GM18861 (cell line): ENCODE measurements at regions not wholly inside any gene's neighbourhood (a gene's known extent, or its start where the extent isn't known, plus 50 kb on each side); places are given as distances from the start of the nearest gene placed in this dataset.

Experiments
- ATAC-seq: cut with Tn5 transposase; IDR thresholded peaks from one replicate; pipeline ENCODE4 v1.9.1; 2021; ENCODE audit not compliant: unreplicated experiment

DNA sequence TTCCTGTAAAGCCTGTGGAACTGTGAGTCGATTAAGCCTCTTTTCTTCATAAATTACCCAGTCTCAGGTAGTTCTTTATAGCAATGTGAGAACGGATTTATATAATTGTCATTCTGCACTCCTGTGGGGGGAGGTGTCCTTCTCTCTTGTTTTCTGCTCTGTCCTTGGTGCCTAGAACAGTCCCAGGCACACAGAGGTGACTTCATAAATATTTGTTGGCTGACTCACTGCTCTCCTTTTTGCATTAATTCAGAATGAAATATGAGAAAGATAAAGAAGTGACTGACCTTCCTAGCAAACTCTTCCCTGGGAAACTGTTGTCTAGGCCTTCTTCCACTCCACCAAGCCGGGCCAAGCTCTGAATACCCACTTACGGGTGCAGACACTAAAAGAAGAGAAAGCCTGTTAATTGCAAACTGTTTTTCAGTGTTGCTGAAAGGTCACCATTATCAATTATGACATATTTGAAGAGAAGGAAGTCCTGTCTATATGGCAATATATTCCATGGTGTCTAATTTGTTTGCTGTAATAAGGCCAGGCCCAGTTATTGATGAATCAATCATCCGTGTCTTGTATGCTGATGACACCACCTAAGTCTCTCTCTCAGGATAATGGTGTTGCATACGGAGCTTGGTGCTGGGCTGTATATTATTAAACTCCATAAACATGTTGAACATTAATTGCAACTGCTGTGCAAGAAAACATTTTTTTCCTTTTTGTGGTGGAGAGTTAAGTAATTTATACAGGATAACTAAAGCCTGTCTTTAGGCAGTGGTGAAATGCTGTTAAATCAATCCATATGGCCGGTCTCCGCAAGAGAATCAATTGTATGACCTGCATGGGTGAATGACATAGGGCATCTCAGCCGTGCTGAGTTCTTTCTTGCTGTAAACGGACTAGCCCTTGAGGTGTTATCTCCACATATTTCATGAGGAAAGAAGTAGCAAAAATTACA, 567.5 kb downstream of the SLC4A3 start:
- ATAC-seq: no peak

- ATAC-seq: no peak
Observed at GRCh38 chr2:220198896-220199295, 571.5 kb downstream of the SLC4A3 start.

GRCh38 chr2:220202066-220202465, 574.6 kb downstream of the SLC4A3 start:
- ATAC-seq: no peak

DNA sequence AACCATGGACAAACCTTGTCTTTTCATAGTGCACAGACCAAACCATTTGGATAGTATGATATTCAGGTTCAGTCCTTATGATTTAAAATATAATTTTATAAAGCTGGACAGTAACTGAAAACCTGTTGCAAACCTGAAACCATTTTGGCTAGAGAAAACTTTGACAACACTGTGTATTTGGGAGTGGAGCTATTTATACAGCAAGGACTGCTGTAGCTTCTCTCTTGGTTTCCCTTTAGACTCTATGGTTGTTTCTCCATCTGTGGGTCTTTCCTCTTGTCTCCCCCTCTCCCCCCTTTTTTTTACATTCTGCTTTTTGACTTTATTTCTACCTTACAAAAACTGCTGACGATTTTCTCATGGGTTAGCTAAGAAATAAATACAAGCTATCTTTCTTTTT, 581.7 kb downstream of the SLC4A3 start:
- ATAC-seq: no peak

DNA sequence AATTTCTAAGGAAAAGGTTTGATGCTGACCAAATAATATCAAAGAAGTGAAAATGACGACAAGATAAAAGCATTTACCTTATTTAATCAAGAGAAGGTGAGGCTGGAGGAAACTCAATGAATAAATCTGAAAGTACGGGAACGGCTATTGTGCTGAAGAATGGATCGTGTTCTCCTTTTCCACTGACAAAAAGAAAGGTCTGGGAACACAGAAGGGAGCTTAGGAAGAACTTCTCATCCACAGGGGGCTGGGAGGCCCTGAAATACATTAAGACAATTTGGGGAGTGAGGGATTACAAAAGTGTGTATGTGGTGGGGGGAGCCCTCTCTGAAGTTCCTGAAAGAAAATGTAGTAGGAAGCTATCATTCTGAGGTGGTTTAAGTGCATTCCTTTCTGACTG, 582.3 kb downstream of the SLC4A3 start:
- ATAC-seq: no peak

DNA sequence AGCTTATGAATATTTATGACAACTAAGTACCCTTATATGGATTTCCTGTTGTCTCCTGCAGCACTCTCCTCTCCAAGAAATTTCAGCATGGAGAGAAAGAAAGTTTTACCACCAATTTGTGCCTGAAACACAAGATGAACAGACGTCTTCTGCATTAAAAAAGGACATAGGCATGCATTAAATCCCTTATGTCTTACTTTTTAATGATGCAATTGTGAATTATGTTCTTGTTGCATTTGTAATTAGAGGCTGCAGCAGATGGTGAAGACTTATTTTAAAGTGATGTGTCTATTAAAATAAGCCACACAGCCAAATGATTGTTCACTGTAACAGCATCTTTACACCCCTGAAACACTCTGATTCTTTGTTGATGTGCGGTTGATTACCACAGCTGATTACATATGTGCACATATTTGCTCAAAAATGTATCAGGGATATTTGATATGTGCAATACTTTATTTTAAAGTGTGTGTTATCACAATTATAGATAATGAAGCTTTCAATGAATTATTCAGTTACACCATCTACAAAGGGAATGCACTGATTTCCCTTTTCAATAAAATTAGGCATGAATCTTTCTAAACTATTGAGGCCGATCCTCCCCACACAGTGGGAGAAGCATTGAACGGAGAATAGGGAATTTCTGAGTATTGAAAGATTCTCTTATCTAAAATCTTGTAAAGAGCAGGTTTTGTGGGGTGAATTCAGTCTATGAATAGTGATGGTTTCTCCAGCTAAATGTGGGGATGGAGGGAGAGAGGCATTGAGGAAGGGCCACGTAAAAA, 585.1 kb downstream of the SLC4A3 start:
- ATAC-seq: no peak

DNA sequence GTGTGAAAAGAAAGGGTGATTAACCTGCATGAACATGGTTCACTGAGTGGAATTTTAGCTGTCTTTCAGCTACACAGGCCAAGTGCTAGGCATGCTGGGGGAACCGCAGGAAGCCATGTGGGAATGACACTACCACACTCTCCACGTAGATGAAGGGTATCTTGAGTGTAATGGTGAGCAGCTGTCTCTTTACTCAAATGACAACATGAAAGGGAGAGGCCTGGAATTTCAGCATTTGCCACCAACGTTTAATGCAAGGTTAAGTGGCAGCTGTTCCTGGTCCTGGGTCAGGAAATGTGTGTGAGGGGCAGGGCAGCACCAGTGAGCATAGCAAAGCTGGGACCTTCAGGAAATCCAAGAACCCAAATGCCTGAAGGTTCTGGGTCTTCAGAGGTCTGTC, 588.4 kb downstream of the SLC4A3 start:
- no peak for ATAC-seq

GRCh38 chr2:220219371-220219770, 591.9 kb downstream of the SLC4A3 start:
- no peak for ATAC-seq

DNA sequence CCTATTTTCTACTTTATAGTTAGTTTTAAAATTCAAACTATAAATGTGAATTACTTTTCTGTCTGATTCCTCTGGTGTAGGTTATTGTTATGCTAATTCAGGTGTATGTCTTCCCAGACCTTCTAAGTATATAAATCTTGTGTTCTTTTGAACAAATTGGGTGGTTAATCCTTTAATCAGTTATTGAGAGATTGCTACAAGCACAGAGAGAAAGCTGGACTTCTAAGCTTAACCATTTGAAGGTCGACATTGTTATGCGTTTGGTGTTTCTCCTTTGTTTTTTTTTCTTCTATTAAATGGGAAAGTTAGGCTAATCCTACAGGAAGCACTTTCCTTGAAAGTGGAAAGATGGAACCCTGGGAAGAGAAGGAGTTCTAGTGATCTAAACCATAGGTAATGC, 592.6 kb downstream of the SLC4A3 start:
- ATAC-seq: no peak

DNA sequence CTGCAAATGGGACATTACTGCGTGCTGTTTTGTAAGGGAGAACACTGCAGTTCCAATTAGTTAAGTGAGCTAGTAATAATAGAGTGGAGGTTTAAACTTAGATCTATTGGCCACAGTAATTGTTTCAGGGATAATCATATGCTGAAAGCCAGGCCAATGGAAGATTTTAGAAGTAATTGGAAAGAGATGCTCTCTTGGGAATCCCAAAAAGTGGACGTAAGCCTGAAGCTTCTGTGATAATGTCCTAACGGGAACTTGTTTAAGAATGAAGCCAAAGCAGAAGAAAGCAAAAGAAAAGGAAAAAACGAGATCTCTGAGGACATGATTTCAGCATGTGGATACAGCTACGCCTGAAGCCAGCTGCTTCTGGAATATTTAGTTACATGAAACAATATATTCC, 594.6 kb downstream of the SLC4A3 start:
- no peak for ATAC-seq

DNA sequence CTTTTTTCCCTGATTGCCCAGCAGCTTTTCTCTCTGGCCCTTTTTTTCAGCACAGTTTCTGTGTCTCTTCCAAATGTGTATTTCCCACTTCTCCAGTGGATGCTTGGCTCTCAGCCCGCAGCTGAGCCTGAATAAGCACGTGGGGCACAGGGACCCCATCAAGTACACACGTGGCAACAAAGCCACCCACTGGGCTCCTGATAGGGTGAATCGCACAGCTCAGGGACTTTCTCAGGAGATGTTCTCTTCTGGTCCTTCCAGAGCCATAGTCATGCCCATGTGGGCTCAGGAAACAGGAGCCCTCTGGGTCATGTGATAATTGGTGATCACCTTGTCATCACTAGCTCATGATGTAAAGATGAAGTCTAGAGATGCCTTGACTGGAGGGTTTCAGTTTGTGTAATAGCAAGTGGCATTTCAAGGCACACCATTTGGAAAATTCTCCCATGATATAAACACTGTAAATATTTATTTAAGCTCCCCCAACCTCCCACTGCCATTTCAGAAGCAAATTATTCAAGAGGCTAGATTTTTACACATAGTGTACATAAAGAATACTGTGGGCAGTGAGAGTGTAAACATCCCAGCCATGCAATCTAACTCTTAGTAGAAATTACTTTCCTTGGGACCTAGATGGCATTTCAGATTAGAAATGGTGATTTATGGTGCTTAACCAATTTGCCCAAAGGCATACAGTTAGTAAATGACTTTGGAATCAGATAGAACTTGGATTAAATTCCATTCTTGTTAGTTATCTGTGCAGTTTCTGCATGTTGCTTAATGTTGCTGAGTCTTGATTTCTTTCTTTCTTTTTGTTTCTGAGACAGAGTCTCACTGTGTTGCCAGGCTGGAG, 597.5 kb downstream of the SLC4A3 start:
- ATAC-seq: no peak

- no peak for ATAC-seq
Observed at GRCh38 chr2:220226076-220226475, 598.6 kb downstream of the SLC4A3 start.

DNA sequence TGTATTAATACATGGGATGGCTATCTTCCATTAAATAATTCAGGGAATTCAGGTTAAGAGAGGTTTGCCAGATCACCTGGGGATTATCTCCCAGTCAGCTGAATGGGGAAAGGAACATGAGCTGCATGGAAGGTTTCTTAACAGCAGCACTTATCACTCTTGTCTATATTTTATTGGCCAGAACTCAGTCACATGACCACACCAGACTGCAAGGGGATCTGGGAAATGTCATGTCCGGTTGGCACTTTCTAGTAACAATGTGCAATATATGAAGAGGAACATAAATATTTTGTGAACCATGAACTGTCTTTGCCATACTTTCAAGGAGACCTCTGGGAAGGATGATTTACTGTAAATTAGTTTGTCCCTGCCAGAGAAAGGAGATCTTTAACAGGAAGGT, 599.1 kb downstream of the SLC4A3 start:
- ATAC-seq: no peak

DNA sequence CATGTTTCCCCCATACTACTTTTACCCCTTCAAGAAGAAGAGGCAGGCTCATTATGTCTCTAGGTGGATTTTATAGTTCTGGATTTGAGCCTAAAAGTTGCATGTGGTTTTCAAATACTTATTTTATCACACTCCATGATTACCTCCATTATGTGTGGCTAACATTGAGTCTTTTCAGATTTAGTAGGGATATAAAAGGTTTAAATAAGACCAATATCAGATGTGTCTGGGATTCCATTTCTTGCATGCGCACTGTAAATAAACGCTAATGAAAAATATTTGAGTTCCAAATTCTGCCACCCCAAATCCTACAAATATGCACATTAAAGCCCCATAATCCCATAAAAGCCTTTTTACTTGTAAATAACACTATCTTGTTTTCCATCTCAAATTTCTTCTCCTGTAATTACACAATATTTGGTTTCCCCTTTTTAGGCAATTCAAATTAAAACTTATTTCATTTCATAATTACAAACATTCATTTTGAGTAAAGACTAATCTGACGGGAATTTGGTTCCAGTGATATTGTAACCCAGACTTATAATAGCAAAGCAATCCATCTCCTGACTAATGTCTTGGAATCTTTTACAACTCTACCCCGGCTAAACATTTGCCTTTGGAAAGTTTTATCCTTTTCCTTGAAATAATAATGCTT, 600.0 kb downstream of the SLC4A3 start:
- ATAC-seq: no peak

GRCh38 chr2:220228310-220229006, 601.0 kb downstream of the SLC4A3 start:
- no peak for ATAC-seq

GRCh38 chr2:220240641-220241040, 613.2 kb downstream of the SLC4A3 start:
- ATAC-seq: no peak

GRCh38 chr2:220241423-220241822, 614.0 kb downstream of the SLC4A3 start:
- ATAC-seq: no peak

DNA sequence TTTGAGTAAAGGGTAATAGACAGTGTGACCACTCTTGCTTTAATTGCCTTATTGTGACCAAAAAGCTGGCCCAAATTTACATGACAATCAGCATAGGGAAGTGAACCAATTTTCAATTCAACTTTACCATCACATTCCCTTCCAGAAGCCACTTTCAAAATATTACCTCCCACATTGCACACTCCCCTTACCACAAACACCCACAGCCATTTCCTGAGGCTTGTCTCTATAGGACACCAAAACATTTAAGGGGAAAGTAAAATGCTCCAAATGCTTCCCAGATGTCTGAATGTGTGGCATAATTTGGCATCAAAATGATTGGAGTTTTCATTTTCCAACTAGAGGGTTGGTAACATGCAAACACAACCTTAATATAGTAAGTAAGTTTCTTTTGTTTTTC, 616.1 kb downstream of the SLC4A3 start:
- ATAC-seq: no peak

GRCh38 chr2:220246386-220246785, 619.0 kb downstream of the SLC4A3 start:
- no peak for ATAC-seq
